GM12878 (cell line): ENCODE measurements at regions not wholly inside any gene's neighbourhood (a gene's known extent, or its start where the extent isn't known, plus 50 kb on each side); places are given as distances from the start of the nearest gene placed in this dataset.
"Not testable (repeated sequence)": the region's sequence is repeated elsewhere in the genome, so short reads cannot be mapped to it uniquely, and the experiment has no call there.

ENCODE experiments used
- ATAC-seq: fragments of 200-7000 bp; cut with Tn5 transposase; 3 replicates; pipeline ENCODE4 v1.9.1; 2020; ENCODE audit warnings: mild to moderate bottlenecking, moderate library complexity
- BruUV-seq: library from RNA; stranded (reverse); fragments of 400-500 nt; replicated peaks from 2 replicates; lab custom pipeline; 2021; lab: Mats Ljungman, UMichigan
- CTCF ChIA-PET: fragments of 300-600 bp; sonication (Branson Sonifier 250); formaldehyde crosslinking; extraction: SDS; loops from one replicate; lab custom pipeline; 2021; ENCODE audit warnings: inconsistent platforms; lab: Yijun Ruan, JAX
- POLR2A ChIA-PET: fragments of 350-600 bp; formaldehyde crosslinking; extraction: SDS; loops from one replicate; lab custom pipeline; 2021; ENCODE audit warnings: inconsistent platforms; lab: Charles Lee
- RAD21 ChIA-PET: fragments of 300-600 bp; sonication (Branson Sonifier 250); formaldehyde crosslinking; loops from one replicate; lab custom pipeline; 2023; ENCODE audit warnings: antibody characterized with exemption; ENCODE audit not compliant: unreplicated experiment; lab: Charles Lee
- SMC1A ChIA-PET: fragments of 300-600 bp; sonication (Branson Sonifier 250); formaldehyde crosslinking; loops from one replicate; lab custom pipeline; 2023; ENCODE audit not compliant: unreplicated experiment, uncharacterized antibody; lab: Charles Lee
- DNase-seq: peaks from one replicate; pipeline ENCODE4 v3.0.0-alpha.2; 2011; ENCODE audit warnings: low read depth, low spot score
- FAIRE-seq: peaks from 3 replicates; lab custom pipeline; 2011; peaks lifted over from hg19 to GRCh38; lab: Jason Lieb, UNC
- H2AFZ ChIP-seq: 2 replicates; pipeline ENCODE4 v1.6.0; 2011; ENCODE audit warnings: low read depth, low read length, control low read depth; ENCODE audit not compliant: control insufficient read depth
- H3K27ac ChIP-seq: 2 replicates; pipeline ENCODE4 v1.5.1; 2011; ENCODE audit warnings: control low read depth; ENCODE audit not compliant: control insufficient read depth, insufficient read depth
- H3K27me3 ChIP-seq, 2 experiments: replicated peaks in 1 of 2; 2 replicates each; pipeline versions ENCODE4 v1.6.0 to v1.6.1; 2011; ENCODE audit warnings: low read length in 1 of 2; ENCODE audit not compliant: control insufficient read depth in 2 of 2, insufficient read depth in 2 of 2
- H3K36me3 ChIP-seq, 2 experiments: 2 replicates each; pipeline ENCODE4 v1.5.1; 2011; ENCODE audit warnings: low read length in 1 of 2; ENCODE audit not compliant: control insufficient read depth in 2 of 2, insufficient read depth in 2 of 2
- H3K4me1 ChIP-seq: 2 replicates; pipeline ENCODE4 v1.6.1; 2011; ENCODE audit warnings: mild to moderate bottlenecking, low read length, moderate library complexity, mixed read lengths; ENCODE audit not compliant: control insufficient read depth, insufficient read depth
- H3K4me2 ChIP-seq: 2 replicates; pipeline ENCODE4 v1.6.0; 2011; ENCODE audit warnings: control low read depth; ENCODE audit not compliant: control insufficient read depth, insufficient read depth
- H3K4me3 ChIP-seq: fragments of 200-600 bp; sonication (generic); 2 replicates; pipeline ENCODE4 v1.5.1; 2016
- H3K79me2 ChIP-seq: 2 replicates; pipeline ENCODE4 v1.6.0; 2011; ENCODE audit warnings: low read length; ENCODE audit not compliant: control insufficient read depth, insufficient read depth
- H3K9ac ChIP-seq: 2 replicates; pipeline ENCODE4 v1.8.0; 2011; ENCODE audit warnings: low read length, control low read depth, mixed read lengths; ENCODE audit not compliant: control insufficient read depth, insufficient read depth
- H3K9me3 ChIP-seq: replicated peaks from 3 replicates; pipeline ENCODE4 v1.5.1; 2011; ENCODE audit warnings: mild to moderate bottlenecking, low read length; ENCODE audit not compliant: control insufficient read depth, insufficient read depth
- H4K20me1 ChIP-seq: 2 replicates; pipeline ENCODE4 v1.6.0; 2011; ENCODE audit not compliant: control insufficient read depth, insufficient read depth
- ATF7 ChIP-seq: fragments of 450-650 bp; IDR thresholded peaks from 2 replicates; pipeline ENCODE4 v1.6.1; 2016; ENCODE audit warnings: low read depth, mild to moderate bottlenecking
- CBX3 ChIP-seq: fragments of 200-600 bp; sonication (generic); IDR thresholded peaks from 2 replicates; pipeline ENCODE4 v1.6.1; 2016; ENCODE audit warnings: low read depth, borderline replicate concordance
- HDGF ChIP-seq: fragments of 450-650 bp; IDR thresholded peaks from 2 replicates; pipeline ENCODE4 v1.6.1; 2016; ENCODE audit warnings: antibody characterized with exemption
- MXI1 ChIP-seq: fragments of 150-350 bp; IDR thresholded peaks from 2 replicates; pipeline ENCODE4 v1.6.1; 2011; ENCODE audit warnings: low read depth, mild to moderate bottlenecking, inconsistent platforms, low read length, improper control_type of control experiment
- NFYA ChIP-seq: IDR thresholded peaks from 2 replicates; pipeline ENCODE4 v1.6.1; 2011; ENCODE audit warnings: low read depth, mild to moderate bottlenecking, low read length, improper control_type of control experiment, borderline replicate concordance
- PML ChIP-seq: IDR thresholded peaks from 2 replicates; pipeline ENCODE4 v1.6.1; 2012; ENCODE audit warnings: low read length, inconsistent platforms
- POU2F2 ChIP-seq: IDR thresholded peaks from 3 replicates; pipeline ENCODE4 v1.6.1; 2011; ENCODE audit warnings: low read depth, mild to moderate bottlenecking, low read length, borderline replicate concordance
- RCOR1 ChIP-seq: conservative IDR thresholded peaks from 2 replicates; pipeline ENCODE4 v1.6.1; 2012; ENCODE audit warnings: low read depth, low read length, improper control_type of control experiment
- SMAD1 ChIP-seq: fragments of 450-650 bp; IDR thresholded peaks from 2 replicates; pipeline ENCODE4 v1.6.1; 2018; ENCODE audit warnings: mild to moderate bottlenecking, low read depth; ENCODE audit not compliant: partially characterized antibody
- ZNF24 ChIP-seq: fragments of 450-650 bp; IDR thresholded peaks from 2 replicates; pipeline ENCODE4 v1.6.1; 2017; ENCODE audit warnings: antibody characterized with exemption, mild to moderate bottlenecking
- WGBS: methylation state at CpG from one replicate; pipeline ENCODE4 v1.1.6; 2016; ENCODE audit warnings: low lambda C conversion rate; ENCODE audit not compliant: insufficient replicate concordance, insufficient coverage; ENCODE audit errors: missing lambda C conversion rate; 5-methylcytosine and 5-hydroxymethylcytosine counted together
- in situ Hi-C: fragments of 300-500 bp; cut with MboI; formaldehyde crosslinking; loops from 9 replicates; pipeline ENCODE4 v1.14.3; 2018; ENCODE audit warnings: mixed read lengths
- intact Hi-C: fragments of 100-400 bp; cut with micrococcal nuclease; formaldehyde crosslinking; loops from one replicate; pipeline ENCODE4 v1.14.2; 2022; ENCODE audit not compliant: unreplicated experiment
- TF ChIP-seq, protein P1 (sequence below): fragments of 450-650 bp; IDR thresholded peaks from 2 replicates; pipeline ENCODE4 v1.6.1; 2017; ENCODE audit warnings: antibody characterized with exemption, mild to moderate bottlenecking, moderate library complexity

DNA sequence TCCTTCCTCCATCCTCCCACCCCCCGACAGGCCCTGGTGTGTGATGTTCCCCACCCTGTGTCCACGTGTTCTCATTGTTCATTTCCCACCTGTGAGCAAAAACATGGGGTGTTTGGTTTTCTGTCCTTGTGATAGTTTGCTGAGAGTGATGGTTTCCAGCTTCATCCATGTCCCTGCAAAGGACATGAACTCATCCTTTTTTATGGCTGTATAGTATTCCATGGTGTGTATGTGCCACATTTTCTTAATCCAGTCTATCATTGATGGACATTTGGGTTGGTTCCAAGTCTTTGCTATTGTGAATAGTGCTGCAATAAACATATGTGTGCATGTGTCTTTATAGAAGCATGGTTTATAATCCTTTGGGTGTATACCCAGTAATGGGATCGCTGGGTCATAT lies 587.6 kb downstream of the EDEM1 start:
- H4K20me1 ChIP-seq, H2AFZ ChIP-seq, H3K4me2 ChIP-seq, DNase-seq, H3K79me2 ChIP-seq, H3K9me3 ChIP-seq, H3K4me1 ChIP-seq, H3K27ac ChIP-seq, H3K9ac ChIP-seq, H3K27me3 ChIP-seq, ATAC-seq, POLR2A ChIA-PET, H3K36me3 ChIP-seq, intact Hi-C loops, H3K4me3 ChIP-seq, BruUV-seq, FAIRE-seq, in situ Hi-C loops, RAD21 ChIA-PET, CTCF ChIA-PET: not testable (repeated sequence)
- SMC1A ChIA-PET: interaction anchor here (0.8 to 0.9 kb wide), 2 partner anchors 18 to 23 kb away, joined by 3 to 6 read pairs; no protein-coding TSS in a partner anchor
- 24% methylated on average over 3 of the region's 3 CpGs for WGBS

DNA sequence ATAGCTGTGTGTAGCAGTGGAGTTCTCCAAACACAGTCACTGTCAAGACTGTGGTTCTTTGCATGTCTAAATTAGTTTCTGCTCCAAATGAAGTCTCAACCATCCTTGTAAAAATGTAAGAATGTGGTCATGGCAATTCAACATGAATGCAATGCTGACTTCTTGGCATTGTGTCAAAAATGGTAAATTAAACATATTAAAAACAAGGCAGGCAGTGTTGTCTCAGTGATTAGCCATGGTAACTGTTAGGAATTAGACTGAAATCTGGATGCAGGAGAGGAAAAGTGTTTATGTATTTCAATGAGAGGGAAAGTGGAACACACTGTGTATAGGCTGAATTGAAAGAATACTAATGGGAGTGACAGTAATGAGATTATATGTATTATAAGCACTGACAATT lies 597.2 kb downstream of the EDEM1 start:
- ATAC-seq (no peak), FAIRE-seq (no peak), DNase-seq (no peak)
- ChIA-PET POLR2A (no interaction called here), SMC1A (no interaction called here), RAD21 (no interaction called here), CTCF (no interaction called here)
- no peaks in the 10 kb centered on the region for H3K79me2 ChIP-seq
- no TSS peak for BruUV-seq
- no peaks in the 10 kb centered on the region for H3K9me3 ChIP-seq
- H4K20me1 ChIP-seq: no peaks in the 10 kb centered on the region
- no peak overlapping the region for H3K4me3 ChIP-seq
- no peak overlapping the region for H2AFZ ChIP-seq
- no peaks in the 10 kb centered on the region for H3K36me3 ChIP-seq
- intact Hi-C loops: no loop called here
- H3K4me1 ChIP-seq: no peaks in the 10 kb centered on the region
- no peak overlapping the region for H3K27ac ChIP-seq
- in situ Hi-C loops: no loop called here
- no peak overlapping the region for H3K9ac ChIP-seq
- H3K27me3 ChIP-seq: no peaks in the 10 kb centered on the region
- H3K4me2 ChIP-seq: no peak overlapping the region
- TF ChIP-seq ZNF24 (no peak), MXI1 (no peak), POU2F2 (no peak), NFYA (no peak), RCOR1 (no peak), ATF7 (no peak), SMAD1 (no peak), PML (no peak), HDGF (no peak), CBX3 (no peak)
- TF ChIP-seq, protein P1, sequence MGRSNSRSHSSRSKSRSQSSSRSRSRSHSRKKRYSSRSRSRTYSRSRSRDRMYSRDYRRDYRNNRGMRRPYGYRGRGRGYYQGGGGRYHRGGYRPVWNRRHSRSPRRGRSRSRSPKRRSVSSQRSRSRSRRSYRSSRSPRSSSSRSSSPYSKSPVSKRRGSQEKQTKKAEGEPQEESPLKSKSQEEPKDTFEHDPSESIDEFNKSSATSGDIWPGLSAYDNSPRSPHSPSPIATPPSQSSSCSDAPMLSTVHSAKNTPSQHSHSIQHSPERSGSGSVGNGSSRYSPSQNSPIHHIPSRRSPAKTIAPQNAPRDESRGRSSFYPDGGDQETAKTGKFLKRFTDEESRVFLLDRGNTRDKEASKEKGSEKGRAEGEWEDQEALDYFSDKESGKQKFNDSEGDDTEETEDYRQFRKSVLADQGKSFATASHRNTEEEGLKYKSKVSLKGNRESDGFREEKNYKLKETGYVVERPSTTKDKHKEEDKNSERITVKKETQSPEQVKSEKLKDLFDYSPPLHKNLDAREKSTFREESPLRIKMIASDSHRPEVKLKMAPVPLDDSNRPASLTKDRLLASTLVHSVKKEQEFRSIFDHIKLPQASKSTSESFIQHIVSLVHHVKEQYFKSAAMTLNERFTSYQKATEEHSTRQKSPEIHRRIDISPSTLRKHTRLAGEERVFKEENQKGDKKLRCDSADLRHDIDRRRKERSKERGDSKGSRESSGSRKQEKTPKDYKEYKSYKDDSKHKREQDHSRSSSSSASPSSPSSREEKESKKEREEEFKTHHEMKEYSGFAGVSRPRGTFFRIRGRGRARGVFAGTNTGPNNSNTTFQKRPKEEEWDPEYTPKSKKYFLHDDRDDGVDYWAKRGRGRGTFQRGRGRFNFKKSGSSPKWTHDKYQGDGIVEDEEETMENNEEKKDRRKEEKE: no peak
